Endothelial cell of umbilical vein (primary cell): ENCODE measurements at regions not wholly inside any gene's neighbourhood (a gene's known extent, or its start where the extent isn't known, plus 50 kb on each side); places are given as distances from the start of the nearest gene placed in this dataset.

Source experiments
- BruUV-seq: library from RNA; stranded (reverse); fragments of 400-500 nt; replicated peaks from 2 replicates; lab custom pipeline; 2021; lab: Mats Ljungman, UMichigan
- CTCF ChIA-PET: fragments of 300-600, 350-600 bp; sonication (Branson Sonifier 250); formaldehyde crosslinking; loops from one replicate; lab custom pipeline; 2021; ENCODE audit warnings: antibody characterized with exemption, inconsistent platforms; lab: Charles Lee
- POLR2A ChIA-PET: fragments of 300-600, 350-600 bp; sonication (Branson Sonifier 250); formaldehyde crosslinking; loops from one replicate; lab custom pipeline; 2021; ENCODE audit warnings: antibody characterized with exemption, inconsistent platforms; lab: Charles Lee
- DNase-seq: peaks from one replicate; pipeline ENCODE4 v3.0.0-alpha.2; 2011; ENCODE audit warnings: low read depth, low spot score
- FAIRE-seq: peaks from 2 replicates; lab custom pipeline; 2011; peaks lifted over from hg19 to GRCh38; lab: Jason Lieb, UNC
- H2AFZ ChIP-seq: 2 replicates; pipeline ENCODE4 v1.6.0; 2012; ENCODE audit warnings: low read depth, low read length, control low read depth, inconsistent platforms
- H3K27ac ChIP-seq: 2 replicates; pipeline ENCODE4 v1.5.1; 2011; ENCODE audit warnings: low read depth, mild to moderate bottlenecking, control low read depth, low read length, moderate library complexity; ENCODE audit not compliant: insufficient read depth
- H3K27me3 ChIP-seq, 2 experiments: 2 replicates each; pipeline versions ENCODE4 v1.6.0 to v1.6.1; 2011; ENCODE audit warnings: low read length in 2 of 2, mixed read lengths in 1 of 2; ENCODE audit not compliant: control insufficient read depth in 2 of 2, insufficient read depth in 2 of 2
- H3K36me3 ChIP-seq, 2 experiments: 2 replicates in 1 of 2; 3 replicates in 1 of 2; pipeline ENCODE4 v1.5.1; 2011; ENCODE audit warnings: low read length in 2 of 2, mild to moderate bottlenecking in 1 of 2, moderate library complexity in 1 of 2; ENCODE audit not compliant: control insufficient read depth in 2 of 2, insufficient read depth in 2 of 2; ENCODE audit errors: extremely low read depth in 1 of 2
- H3K4me1 ChIP-seq: 3 replicates; pipeline ENCODE4 v1.5.1; 2011; ENCODE audit warnings: mild to moderate bottlenecking, low read length; ENCODE audit not compliant: control insufficient read depth, insufficient read depth; ENCODE audit errors: extremely low read depth
- H3K4me2 ChIP-seq: 2 replicates; pipeline ENCODE4 v1.6.1; 2011; ENCODE audit warnings: low read length, control low read depth, mixed read lengths; ENCODE audit not compliant: insufficient read depth
- H3K4me3 ChIP-seq, 3 experiments: fragments of 200-600 bp in 1 of 3; sonication (generic), shearing (Covaris generic) in 1 of 3; replicated peaks in 1 of 3; 2 replicates each; pipeline ENCODE4 v1.5.1; 2011 to 2016; ENCODE audit warnings: control low read depth in 3 of 3, low read length in 3 of 3, mild to moderate bottlenecking in 2 of 3, inconsistent platforms in 1 of 3, low read depth in 1 of 3, moderate library complexity in 1 of 3; ENCODE audit not compliant: insufficient read depth in 1 of 3
- H3K79me2 ChIP-seq: 2 replicates; pipeline ENCODE4 v1.6.0; 2012; ENCODE audit warnings: low read length, inconsistent platforms; ENCODE audit not compliant: control insufficient read depth, insufficient read depth
- H3K9ac ChIP-seq: replicated peaks from 2 replicates; pipeline ENCODE3; 2011; ENCODE audit warnings: low read length, control low read depth; ENCODE audit not compliant: insufficient read depth; ENCODE audit errors: extremely low read depth
- H3K9me1 ChIP-seq: replicated peaks from 3 replicates; pipeline ENCODE4 v1.6.0; 2011; ENCODE audit warnings: mild to moderate bottlenecking, low read length; ENCODE audit not compliant: control insufficient read depth, insufficient read depth; ENCODE audit errors: extremely low read depth
- H3K9me3 ChIP-seq: replicated peaks from 2 replicates; pipeline ENCODE4 v1.5.1; 2012; ENCODE audit warnings: low read length, inconsistent platforms; ENCODE audit not compliant: control insufficient read depth, insufficient read depth
- H4K20me1 ChIP-seq: replicated peaks from 2 replicates; pipeline ENCODE3; 2011; ENCODE audit warnings: mild to moderate bottlenecking, low read length; ENCODE audit not compliant: control insufficient read depth, insufficient read depth; ENCODE audit errors: extremely low read depth
- CTCF ChIP-seq, 2 donors: IDR thresholded peaks; 1 replicate in 1 of 2; 2 replicates in 1 of 2; pipeline ENCODE4 v1.5.1; 2011; ENCODE audit warnings: low read length in 2 of 2, mild to moderate bottlenecking in 2 of 2, moderate library complexity in 2 of 2, control low read depth in 1 of 2, inconsistent platforms in 1 of 2, low read depth in 1 of 2; ENCODE audit not compliant: insufficient read depth in 1 of 2; ENCODE audit errors: extremely low read depth in 1 of 2
- EZH2 ChIP-seq: IDR thresholded peaks from 2 replicates; pipeline ENCODE4 v1.6.1; 2012; ENCODE audit warnings: borderline replicate concordance, low read depth, mild to moderate bottlenecking, moderate library complexity, low read length, inconsistent platforms; ENCODE audit not compliant: severe bottlenecking
- FOS ChIP-seq: IDR thresholded peaks from 2 replicates; pipeline ENCODE4 v1.6.1; 2011; ENCODE audit warnings: mild to moderate bottlenecking, low read length, moderate library complexity, borderline replicate concordance; ENCODE audit not compliant: insufficient read depth
- GATA2 ChIP-seq: IDR thresholded peaks from 2 replicates; pipeline ENCODE4 v1.7.0; 2011; ENCODE audit warnings: low read depth, mild to moderate bottlenecking, moderate library complexity, mixed read lengths, low read length; ENCODE audit not compliant: insufficient read length, insufficient read depth
- JUN ChIP-seq: IDR thresholded peaks from 2 replicates; pipeline ENCODE4 v1.6.1; 2011; ENCODE audit warnings: borderline replicate concordance, low read depth; ENCODE audit not compliant: insufficient read length, insufficient read depth
- MAX ChIP-seq: IDR thresholded peaks from 2 replicates; pipeline ENCODE4 v1.6.1; 2011; ENCODE audit not compliant: insufficient read depth, insufficient read length
- MYC ChIP-seq: IDR thresholded peaks from one replicate; pipeline ENCODE4 v1.6.1; 2011; ENCODE audit warnings: mild to moderate bottlenecking, low read depth, low read length
- POLR2A ChIP-seq: IDR thresholded peaks from 2 replicates; pipeline ENCODE4 v1.6.1; 2012; ENCODE audit warnings: low read depth, mild to moderate bottlenecking, control low read depth, low read length
- POLR2AphosphoS5 ChIP-seq: IDR thresholded peaks from 2 replicates; pipeline ENCODE4 v1.6.1; 2012; ENCODE audit warnings: low read depth, mild to moderate bottlenecking, control low read depth, low read length, moderate library complexity; ENCODE audit not compliant: insufficient read depth
- dilution Hi-C: fragments of 300-500 bp; cut with MboI; formaldehyde crosslinking; loops from one replicate; pipeline ENCODE4 v1.15.0; 2019; ENCODE audit warnings: low sequenced_read_pairs; ENCODE audit not compliant: extremely low pct_ligation_motif_present
- intact Hi-C: fragments of 100-400 bp; cut with micrococcal nuclease; formaldehyde crosslinking; loops from one replicate; pipeline ENCODE4 v1.10.0; 2022

GRCh38 chr10:78442836-78443550, 409.3 kb downstream of the RPS24 start:
- Histone ChIP-seq H3K9me1 (no peaks in the 10 kb centered on the region), H3K9me3 (no peaks in the 10 kb centered on the region), H4K20me1 (no peaks in the 10 kb centered on the region), H3K36me3 (no peaks in the 10 kb centered on the region), H3K4me1 (no peaks in the 10 kb centered on the region), H3K9ac (no peak overlapping the region), H3K27me3 (no peaks in the 10 kb centered on the region), H2AFZ (no peak overlapping the region), H3K27ac (no peak overlapping the region), H3K4me3 (no peak overlapping the region), H3K79me2 (no peaks in the 10 kb centered on the region), H3K4me2 (no peak overlapping the region)
- dilution Hi-C loops = no loop called here
- CTCF ChIA-PET = no interaction called here
- TF ChIP-seq FOS (no peak), POLR2AphosphoS5 (no peak), CTCF (IDR thresholded peaks at IDR 0.05; ENCODE audit: extremely low read depth in 1 of 2, insufficient read depth in 1 of 2, low read depth in 1 of 2, low read length in 2 of 2) (no peak), MYC (no peak), MAX (no peak), EZH2 (no peak), JUN (no peak), POLR2A (no peak), GATA2 (no peak)
- BruUV-seq = no TSS peak
- FAIRE-seq = no peak
- DNase-seq = no peak
- POLR2A ChIA-PET = no interaction called here
- intact Hi-C loops = no loop called here
